K562 (cell line): ENCODE measurements at regions not wholly inside any gene's neighbourhood (a gene's known extent, or its start where the extent isn't known, plus 50 kb on each side); places are given as distances from the start of the nearest gene placed in this dataset.

Source experiments
- ATAC-seq: fragments of 200-7000 bp; cut with Tn5 transposase; 3 replicates; pipeline ENCODE4 v1.9.1; 2020; ENCODE audit warnings: moderate library complexity
- BruUV-seq: library from RNA; stranded (reverse); fragments of 400-500 nt; replicated peaks from 2 replicates; lab custom pipeline; 2021; lab: Mats Ljungman, UMichigan
- CTCF ChIA-PET: fragments of 300-600 bp; formaldehyde crosslinking; extraction: SDS; loops from one replicate; lab custom pipeline; 2021; ENCODE audit warnings: low intra/inter-chr PET ratio; lab: Yijun Ruan, JAX
- POLR2A ChIA-PET: fragments of 300-600, 350-650 bp; sonication (Branson Sonifier 250); formaldehyde crosslinking; extraction: SDS; loops from one replicate; lab custom pipeline; 2021; ENCODE audit warnings: antibody characterized with exemption, inconsistent platforms; lab: Yijun Ruan, JAX
- DNase-seq, 4 experiments: peaks; one replicate each; pipeline versions ENCODE4 v3.0.0 to v3.0.0-alpha.2; 2011 to 2018; ENCODE audit warnings: low spot score in 3 of 4, mixed read lengths in 3 of 4; ENCODE audit errors: extremely low read depth in 1 of 4
- FAIRE-seq: peaks from 2 replicates; lab custom pipeline; 2011; peaks lifted over from hg19 to GRCh38; lab: Jason Lieb, UNC
- H2AFZ ChIP-seq: 2 replicates; pipeline ENCODE4 v1.6.0; 2011; ENCODE audit warnings: low read depth, low read length, control low read depth, inconsistent platforms
- H3K27ac ChIP-seq: fragments of 200-600 bp; 3 replicates; pipeline ENCODE4 v1.8.0; 2011; ENCODE audit warnings: low read depth, mild to moderate bottlenecking, control low read depth, inconsistent platforms, low read length, moderate library complexity, mixed read lengths; ENCODE audit errors: extremely low read depth
- H3K27me3 ChIP-seq, 2 experiments: fragments of 300-600 bp in 1 of 2; 2 replicates in 1 of 2; 3 replicates in 1 of 2; pipeline versions ENCODE4 v1.6.0 to v1.8.0; 2011; ENCODE audit warnings: inconsistent platforms in 2 of 2, low read length in 2 of 2, mild to moderate bottlenecking in 1 of 2, mixed read lengths in 1 of 2, moderate library complexity in 1 of 2; ENCODE audit not compliant: control insufficient read depth in 2 of 2, insufficient read depth in 2 of 2
- H3K36me3 ChIP-seq: fragments of 300-600 bp; 3 replicates; pipeline ENCODE4 v1.8.0; 2011; ENCODE audit warnings: mild to moderate bottlenecking, low read length, inconsistent platforms; ENCODE audit not compliant: control insufficient read depth, insufficient read depth
- H3K4me1 ChIP-seq, 2 experiments: fragments of 200-600 bp in 1 of 2; replicated peaks in 1 of 2; 2 replicates in 1 of 2; 3 replicates in 1 of 2; pipeline versions ENCODE4 v1.5.1 to v1.8.0; 2011; ENCODE audit warnings: inconsistent platforms in 2 of 2, low read length in 2 of 2, mild to moderate bottlenecking in 1 of 2, mixed read lengths in 1 of 2, moderate library complexity in 1 of 2; ENCODE audit not compliant: control insufficient read depth in 2 of 2, insufficient read depth in 2 of 2
- H3K4me2 ChIP-seq: 2 replicates; pipeline ENCODE4 v1.6.1; 2011; ENCODE audit warnings: low read length, control low read depth, inconsistent platforms, mixed read lengths; ENCODE audit not compliant: insufficient read depth
- H3K4me3 ChIP-seq: fragments of 200-600 bp; sonication (generic), shearing (Covaris generic); 2 replicates; pipeline ENCODE4 v1.5.1; 2016; ENCODE audit warnings: control low read depth, inconsistent platforms
- H3K79me2 ChIP-seq: fragments of 200-600 bp; 3 replicates; pipeline ENCODE4 v1.8.0; 2011; ENCODE audit warnings: low read length, inconsistent platforms; ENCODE audit not compliant: control insufficient read depth, insufficient read depth
- H3K9ac ChIP-seq, 2 experiments: 2 replicates each; pipeline versions ENCODE4 v1.6.0 to v1.6.1; 2011; ENCODE audit warnings: low read depth in 2 of 2, low read length in 2 of 2, control low read depth in 1 of 2, inconsistent platforms in 1 of 2, mild to moderate bottlenecking in 1 of 2, mixed read lengths in 1 of 2; ENCODE audit not compliant: insufficient read depth in 1 of 2
- H3K9me1 ChIP-seq: one replicate; pipeline ENCODE4 v1.6.0; 2011; ENCODE audit warnings: inconsistent platforms, mild to moderate bottlenecking, low read length, moderate library complexity; ENCODE audit not compliant: control insufficient read depth, insufficient read depth
- H3K9me3 ChIP-seq: replicated peaks from 2 replicates; pipeline ENCODE4 v1.5.1; 2011; ENCODE audit warnings: low read depth, low read length, inconsistent platforms; ENCODE audit not compliant: control insufficient read depth, insufficient read depth
- H4K20me1 ChIP-seq: replicated peaks from 2 replicates; pipeline ENCODE4 v1.6.1; 2011; ENCODE audit warnings: low read length, inconsistent platforms, mixed read lengths; ENCODE audit not compliant: control insufficient read depth, insufficient read depth
- CBX3 ChIP-seq, 2 experiments: IDR thresholded peaks; 1 replicate in 1 of 2; 2 replicates in 1 of 2; pipeline ENCODE4 v1.6.1; 2012; ENCODE audit warnings: inconsistent platforms in 2 of 2, low read length in 2 of 2, borderline replicate concordance in 1 of 2, control low read depth in 1 of 2
- EWSR1 ChIP-seq: fragments of 450-650 bp; IDR thresholded peaks from 2 replicates; pipeline ENCODE4 v1.6.1; 2018; ENCODE audit warnings: borderline replicate concordance, mild to moderate bottlenecking, low read depth, moderate library complexity; ENCODE audit not compliant: partially characterized antibody
- FOXA3 ChIP-seq, 2 experiments: fragments of 450-650 bp in 1 of 2; sonication (generic) in 1 of 2; formaldehyde crosslinking; IDR thresholded peaks in 1 of 2; conservative IDR thresholded peaks in 1 of 2; 2 replicates each; pipeline versions ENCODE4 v1.4.0 to v1.8.0; 2020 to 2022; ENCODE audit warnings: mild to moderate bottlenecking in 2 of 2, missing genetic modification reagents in 1 of 2
- GATA2 ChIP-seq: sonication (generic); formaldehyde crosslinking; IDR thresholded peaks from 2 replicates; pipeline ENCODE4 v1.4.0; 2020; ENCODE audit warnings: mild to moderate bottlenecking, missing genetic modification reagents
- HMG20B ChIP-seq: fragments of 250-450 bp; sonication (Bioruptor Pico); IDR thresholded peaks from 2 replicates; pipeline ENCODE4 v1.5.0; 2021; ENCODE audit warnings: mild to moderate bottlenecking
- HOXB6 ChIP-seq: fragments of 250-450 bp; sonication (Bioruptor Pico); IDR thresholded peaks from 2 replicates; pipeline ENCODE4 v1.5.1; 2022; ENCODE audit warnings: mild to moderate bottlenecking, borderline replicate concordance
- KLF1 ChIP-seq: fragments of 450-650 bp; IDR thresholded peaks from 2 replicates; pipeline ENCODE4 v1.6.1; 2016; ENCODE audit warnings: missing genetic modification characterization, missing compliant biosample characterization
- MAFF ChIP-seq: IDR thresholded peaks from 2 replicates; pipeline ENCODE4 v1.6.1; 2012; ENCODE audit warnings: low read length, improper control_type of control experiment
- NRF1 ChIP-seq, 2 experiments: fragments of 450-650 bp; IDR thresholded peaks in 1 of 2; conservative IDR thresholded peaks in 1 of 2; 2 replicates each; pipeline ENCODE4 v1.6.1; 2014; ENCODE audit warnings: mild to moderate bottlenecking in 2 of 2
- POLR2B ChIP-seq: fragments of 450-650 bp; IDR thresholded peaks from 2 replicates; pipeline ENCODE4 v1.6.1; 2018; ENCODE audit warnings: low read depth; ENCODE audit not compliant: partially characterized antibody
- PRPF4 ChIP-seq: fragments of 200-400 bp; formaldehyde crosslinking; IDR thresholded peaks from one replicate; pipeline ENCODE4 v1.6.1; 2017; ENCODE audit warnings: low read length, low read depth, mild to moderate bottlenecking; ENCODE audit not compliant: insufficient read depth, poor library complexity, severe bottlenecking
- TRIM28 ChIP-seq: fragments of 450-650 bp; IDR thresholded peaks from 2 replicates; pipeline ENCODE4 v1.6.1; 2017
- XRCC3 ChIP-seq: fragments of 450-650 bp; IDR thresholded peaks from 2 replicates; pipeline ENCODE4 v1.6.1; 2017; ENCODE audit warnings: mild to moderate bottlenecking, moderate library complexity
- ZBED1 ChIP-seq: IDR thresholded peaks from 2 replicates; pipeline ENCODE4 v1.6.1; 2014
- ZNF561 ChIP-seq: fragments of 450-650 bp; formaldehyde crosslinking; conservative IDR thresholded peaks from 2 replicates; pipeline ENCODE4 v1.4.0; 2020; ENCODE audit warnings: mild to moderate bottlenecking, moderate library complexity
- ZNF57 ChIP-seq: fragments of 450-650 bp; formaldehyde crosslinking; IDR thresholded peaks from 2 replicates; pipeline ENCODE4 v1.4.0; 2020; ENCODE audit warnings: mild to moderate bottlenecking, moderate library complexity
- ZNF586 ChIP-seq: fragments of 450-650 bp; formaldehyde crosslinking; conservative IDR thresholded peaks from 2 replicates; pipeline ENCODE4 v1.4.0; 2020; ENCODE audit warnings: mild to moderate bottlenecking, moderate library complexity
- WGBS: fragments of 100-300 bp; shearing (Covaris generic); methylation state at CpG from one replicate; pipeline ENCODE4 v1.1.6; 2016; ENCODE audit warnings: low coverage, mixed read lengths; ENCODE audit not compliant: insufficient coverage; ENCODE audit errors: missing lambda C conversion rate; 5-methylcytosine and 5-hydroxymethylcytosine counted together
- in situ Hi-C: fragments of 300-500 bp; cut with MboI; formaldehyde crosslinking; loops from 4 replicates; pipeline ENCODE4 v1.15.0; 2018; ENCODE audit warnings: inconsistent platforms, mixed read lengths
- intact Hi-C: fragments of 100-400 bp; cut with micrococcal nuclease; formaldehyde crosslinking; loops from 2 replicates; pipeline ENCODE4 v1.14.2; 2022
- TF ChIP-seq, protein P1 (sequence below): fragments of 250-450 bp; sonication (Bioruptor Pico); IDR thresholded peaks from 2 replicates; pipeline ENCODE4 v1.4.0; 2020
- TF ChIP-seq, protein P2 (sequence below): fragments of 250-450 bp; sonication (Bioruptor Pico); IDR thresholded peaks from 2 replicates; pipeline ENCODE4 v1.8.0; 2022; ENCODE audit warnings: inconsistent platforms, mild to moderate bottlenecking, moderate library complexity, borderline replicate concordance
- TF ChIP-seq, protein P3 (sequence below): IDR thresholded peaks from 3 replicates; pipeline ENCODE4 v1.6.1; 2011; ENCODE audit warnings: borderline replicate concordance, mild to moderate bottlenecking, moderate library complexity; ENCODE audit not compliant: insufficient read length; ENCODE audit errors: extremely low read depth

DNA sequence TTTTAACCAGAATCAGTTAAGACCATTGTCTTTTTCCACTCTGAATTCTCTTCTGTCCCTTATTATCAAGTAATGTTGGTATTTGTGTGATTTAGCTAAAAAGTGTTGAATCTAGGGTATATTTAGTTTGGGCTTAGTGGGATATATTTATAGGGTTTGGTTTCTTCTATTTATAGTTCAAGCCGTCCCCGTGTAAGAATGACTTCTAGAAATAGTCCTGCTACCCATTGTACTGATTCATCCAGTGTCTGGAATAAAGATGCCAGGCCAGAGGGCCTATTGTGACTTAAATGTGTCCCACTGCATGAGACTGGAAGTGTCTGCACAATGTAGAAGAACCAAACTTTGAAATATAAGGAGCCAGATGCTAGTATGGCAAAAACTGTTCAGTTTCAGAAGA lies 364.8 kb downstream of the TNS1 start:
- no peak for FAIRE-seq

More for the DNA sequence above, 364.8 kb downstream of the TNS1 start:
- H3K9me1 ChIP-seq, result no peaks in the 10 kb centered on the region
- ATAC-seq (no peak), DNase-seq (no peak)
- no peak overlapping the region for H3K4me2 ChIP-seq
- WGBS, result 0% methylated on average over 2 of the region's 2 CpGs
- H4K20me1 ChIP-seq, result no peaks in the 10 kb centered on the region
- no peaks in the 10 kb centered on the region for H3K79me2 ChIP-seq
- no peak overlapping the region for H2AFZ ChIP-seq
- no peak overlapping the region for H3K9ac ChIP-seq
- intact Hi-C loops (no loop called here), in situ Hi-C loops (no loop called here)
- BruUV-seq, result no TSS peak
- no peak overlapping the region for H3K4me3 ChIP-seq
- H3K9me3 ChIP-seq, result no peaks in the 10 kb centered on the region
- no peak overlapping the region for H3K27ac ChIP-seq
- no peaks in the 10 kb centered on the region for H3K36me3 ChIP-seq
- CTCF ChIA-PET, result no interaction called here
- H3K27me3 ChIP-seq, result no peaks in the 10 kb centered on the region
- H3K4me1 ChIP-seq, result no peaks in the 10 kb centered on the region
- POLR2A ChIA-PET, result no interaction called here
- no peak for TF ChIP-seq KLF1
- no peak for TF ChIP-seq FOXA3 (CRISPR knock-in tag; conservative IDR thresholded peaks at IDR 0.05 in 1 of 2, IDR thresholded peaks at IDR 0.05 in 1 of 2)
- TF ChIP-seq, protein P1, sequence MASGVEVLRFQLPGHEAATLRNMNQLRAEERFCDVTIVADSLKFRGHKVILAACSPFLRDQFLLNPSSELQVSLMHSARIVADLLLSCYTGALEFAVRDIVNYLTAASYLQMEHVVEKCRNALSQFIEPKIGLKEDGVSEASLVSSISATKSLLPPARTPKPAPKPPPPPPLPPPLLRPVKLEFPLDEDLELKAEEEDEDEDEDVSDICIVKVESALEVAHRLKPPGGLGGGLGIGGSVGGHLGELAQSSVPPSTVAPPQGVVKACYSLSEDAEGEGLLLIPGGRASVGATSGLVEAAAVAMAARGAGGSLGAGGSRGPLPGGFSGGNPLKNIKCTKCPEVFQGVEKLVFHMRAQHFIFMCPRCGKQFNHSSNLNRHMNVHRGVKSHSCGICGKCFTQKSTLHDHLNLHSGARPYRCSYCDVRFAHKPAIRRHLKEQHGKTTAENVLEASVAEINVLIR, result no peak
- TF ChIP-seq POLR2B, result no peak
- no peak for TF ChIP-seq ZBED1
- no peak for TF ChIP-seq HOXB6 (CRISPR knock-in tag)
- TF ChIP-seq PRPF4, result no peak
- no peak for TF ChIP-seq ZNF57 (CRISPR knock-in tag)
- TF ChIP-seq, protein P2, sequence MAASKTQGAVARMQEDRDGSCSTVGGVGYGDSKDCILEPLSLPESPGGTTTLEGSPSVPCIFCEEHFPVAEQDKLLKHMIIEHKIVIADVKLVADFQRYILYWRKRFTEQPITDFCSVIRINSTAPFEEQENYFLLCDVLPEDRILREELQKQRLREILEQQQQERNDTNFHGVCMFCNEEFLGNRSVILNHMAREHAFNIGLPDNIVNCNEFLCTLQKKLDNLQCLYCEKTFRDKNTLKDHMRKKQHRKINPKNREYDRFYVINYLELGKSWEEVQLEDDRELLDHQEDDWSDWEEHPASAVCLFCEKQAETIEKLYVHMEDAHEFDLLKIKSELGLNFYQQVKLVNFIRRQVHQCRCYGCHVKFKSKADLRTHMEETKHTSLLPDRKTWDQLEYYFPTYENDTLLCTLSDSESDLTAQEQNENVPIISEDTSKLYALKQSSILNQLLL (CRISPR knock-in tag), result no peak
- TF ChIP-seq HMG20B (CRISPR knock-in tag), result no peak
- TF ChIP-seq ZNF586 (CRISPR knock-in tag), result no peak
- no peak for TF ChIP-seq ZNF561 (CRISPR knock-in tag)
- TF ChIP-seq GATA2 (CRISPR knock-in tag), result no peak
- TF ChIP-seq, protein P3, sequence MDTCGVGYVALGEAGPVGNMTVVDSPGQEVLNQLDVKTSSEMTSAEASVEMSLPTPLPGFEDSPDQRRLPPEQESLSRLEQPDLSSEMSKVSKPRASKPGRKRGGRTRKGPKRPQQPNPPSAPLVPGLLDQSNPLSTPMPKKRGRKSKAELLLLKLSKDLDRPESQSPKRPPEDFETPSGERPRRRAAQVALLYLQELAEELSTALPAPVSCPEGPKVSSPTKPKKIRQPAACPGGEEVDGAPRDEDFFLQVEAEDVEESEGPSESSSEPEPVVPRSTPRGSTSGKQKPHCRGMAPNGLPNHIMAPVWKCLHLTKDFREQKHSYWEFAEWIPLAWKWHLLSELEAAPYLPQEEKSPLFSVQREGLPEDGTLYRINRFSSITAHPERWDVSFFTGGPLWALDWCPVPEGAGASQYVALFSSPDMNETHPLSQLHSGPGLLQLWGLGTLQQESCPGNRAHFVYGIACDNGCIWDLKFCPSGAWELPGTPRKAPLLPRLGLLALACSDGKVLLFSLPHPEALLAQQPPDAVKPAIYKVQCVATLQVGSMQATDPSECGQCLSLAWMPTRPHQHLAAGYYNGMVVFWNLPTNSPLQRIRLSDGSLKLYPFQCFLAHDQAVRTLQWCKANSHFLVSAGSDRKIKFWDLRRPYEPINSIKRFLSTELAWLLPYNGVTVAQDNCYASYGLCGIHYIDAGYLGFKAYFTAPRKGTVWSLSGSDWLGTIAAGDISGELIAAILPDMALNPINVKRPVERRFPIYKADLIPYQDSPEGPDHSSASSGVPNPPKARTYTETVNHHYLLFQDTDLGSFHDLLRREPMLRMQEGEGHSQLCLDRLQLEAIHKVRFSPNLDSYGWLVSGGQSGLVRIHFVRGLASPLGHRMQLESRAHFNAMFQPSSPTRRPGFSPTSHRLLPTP, result no peak
- no peak for TF ChIP-seq XRCC3
- no peak for TF ChIP-seq TRIM28
- TF ChIP-seq CBX3 (IDR thresholded peaks at IDR 0.05; ENCODE audit: borderline replicate concordance in 1 of 2, low read length in 2 of 2), result no peak
- no peak for TF ChIP-seq MAFF
- no peak for TF ChIP-seq NRF1 (conservative IDR thresholded peaks at IDR 0.05 in 1 of 2, IDR thresholded peaks at IDR 0.05 in 1 of 2)
- TF ChIP-seq EWSR1, result no peak
- TF ChIP-seq, all 486 proteins: peak for 0
